Gastroesophageal sphincter (tissue), 4 donors: ENCODE measurements at regions not wholly inside any gene's neighbourhood (a gene's known extent, or its start where the extent isn't known, plus 50 kb on each side); places are given as distances from the start of the nearest gene placed in this dataset.

Experiments used
- ATAC-seq: fragments of 150-250 bp; one replicate; pipeline ENCODE4 v1.9.1; 2016; ENCODE audit warnings: mild to moderate bottlenecking, moderate library complexity
- H3K27ac ChIP-seq, 4 donors: fragments of 200-600 bp; sonication (generic) in 3 of 4; 1 replicate in 3 of 4; 2 replicates in 1 of 4; pipeline ENCODE4 v1.5.1; 2016 to 2019
- H3K27me3 ChIP-seq: fragments of 200-600 bp; sonication (generic); one replicate; pipeline ENCODE4 v1.5.1; 2019
- H3K36me3 ChIP-seq, 2 donors: fragments of 200-600 bp; sonication (generic); one replicate each; pipeline ENCODE4 v1.5.1; 2019; ENCODE audit warnings: control low read depth in 1 of 2
- H3K4me1 ChIP-seq, 3 donors: fragments of 200-600 bp; sonication (generic); 1 replicate in 2 of 3; 2 replicates in 1 of 3; pipeline ENCODE4 v1.5.1; 2016 to 2019; ENCODE audit warnings: control low read depth in 2 of 3
- H3K4me3 ChIP-seq, 2 donors: fragments of 200-600 bp; sonication (generic); one replicate each; pipeline ENCODE4 v1.5.1; 2019; ENCODE audit warnings: mild to moderate bottlenecking in 1 of 2, moderate library complexity in 1 of 2
- H3K9me3 ChIP-seq, 3 donors: fragments of 200-600 bp; sonication (generic); one replicate each; pipeline ENCODE4 v1.5.1; 2017 to 2019; ENCODE audit warnings: control low read depth in 2 of 3
- CTCF ChIP-seq, 4 experiments: fragments of 200-600 bp in 2 of 4; fragments of 450-650 bp in 2 of 4; sonication (generic) in 1 of 4; IDR thresholded peaks; one replicate each; pipeline ENCODE4 v1.5.1; 2017 to 2019; ENCODE audit warnings: antibody characterized with exemption in 4 of 4, mild to moderate bottlenecking in 2 of 4, moderate library complexity in 2 of 4
- EP300 ChIP-seq: sonication (generic); formaldehyde crosslinking; IDR thresholded peaks from one replicate; pipeline ENCODE4 v1.6.1; 2017; ENCODE audit warnings: antibody characterized with exemption, mild to moderate bottlenecking
- POLR2A ChIP-seq, 2 donors: fragments of 450-650 bp; IDR thresholded peaks; one replicate each; pipeline ENCODE4 v1.6.1; 2017; ENCODE audit warnings: antibody characterized with exemption in 2 of 2, mild to moderate bottlenecking in 2 of 2, moderate library complexity in 1 of 2
- POLR2AphosphoS5 ChIP-seq: sonication (generic); formaldehyde crosslinking; IDR thresholded peaks from one replicate; pipeline ENCODE4 v1.6.1; 2017; ENCODE audit warnings: antibody characterized with exemption
- WGBS, 2 donors: methylation state at CpG; one replicate each; pipeline ENCODE4 v1.1.5; 2018; ENCODE audit warnings: low coverage in 1 of 2; 5-methylcytosine and 5-hydroxymethylcytosine counted together

GRCh38 chr6:103886951-103887350, 972.8 kb downstream of the HACE1 start:
- peaks cover 0 to 6% (median 0%) of the 10 kb centered on the region in 3 donors for H3K4me1 ChIP-seq
- ATAC-seq, result no peak
- H3K36me3 ChIP-seq, result no peaks in the 10 kb centered on the region
- TF ChIP-seq CTCF (IDR thresholded peaks at IDR 0.05), result no peak
- TF ChIP-seq POLR2A (IDR thresholded peaks at IDR 0.05), result no peak
- no peak for TF ChIP-seq POLR2AphosphoS5
- TF ChIP-seq EP300, result no peak
- no peak overlapping the region for H3K4me3 ChIP-seq
- no peak overlapping the region for H3K27ac ChIP-seq
- H3K27me3 ChIP-seq, result no peaks in the 10 kb centered on the region
- WGBS, 2 donors, result 100% methylated on average over 1 of the region's 1 CpG; no CpG with 5 or more reads in 1 of the 2 donors
- no peaks in the 10 kb centered on the region for H3K9me3 ChIP-seq

GRCh38 chr6:103885446-103885845, 974.3 kb downstream of the HACE1 start:
- no peak overlapping the region for H3K4me3 ChIP-seq
- ATAC-seq, result no peak
- no peaks in the 10 kb centered on the region for H3K36me3 ChIP-seq
- no peak overlapping the region for H3K27ac ChIP-seq
- no peaks in the 10 kb centered on the region for H3K27me3 ChIP-seq
- no peak for TF ChIP-seq POLR2A (IDR thresholded peaks at IDR 0.05)
- TF ChIP-seq CTCF (IDR thresholded peaks at IDR 0.05), result no peak
- WGBS, 2 donors, result 100% methylated on average over 1 of the region's 1 CpG
- H3K9me3 ChIP-seq, result peaks cover 0 to under 1% (median 0%) of the 10 kb centered on the region in 3 donors
- H3K4me1 ChIP-seq, result peaks cover 0 to 6% (median 0%) of the 10 kb centered on the region in 3 donors

GRCh38 chr6:103879800-103880199, 979.9 kb downstream of the HACE1 start:
- no peak for ATAC-seq
- no peaks in the 10 kb centered on the region for H3K36me3 ChIP-seq
- H3K9me3 ChIP-seq, result peaks cover 0 to 13% (median 0%) of the 10 kb centered on the region in 3 donors
- no peak overlapping the region for H3K4me3 ChIP-seq
- WGBS, 2 donors, result 89% methylated on average over 3 of the region's 3 CpGs; no CpG with 5 or more reads in 1 of the 2 donors
- H3K4me1 ChIP-seq, result no peaks in the 10 kb centered on the region
- no peaks in the 10 kb centered on the region for H3K27me3 ChIP-seq
- TF ChIP-seq EP300 (no peak), POLR2A (IDR thresholded peaks at IDR 0.05) (no peak), CTCF (IDR thresholded peaks at IDR 0.05) (no peak), POLR2AphosphoS5 (no peak)
- no peak overlapping the region for H3K27ac ChIP-seq

GRCh38 chr6:103875221-103875620, 984.5 kb downstream of the HACE1 start:
- H3K27ac ChIP-seq, result no peak overlapping the region
- H3K36me3 ChIP-seq, result no peaks in the 10 kb centered on the region
- H3K4me3 ChIP-seq, result no peak overlapping the region
- no peaks in the 10 kb centered on the region for H3K4me1 ChIP-seq
- peaks cover 0 to 11% (median 0%) of the 10 kb centered on the region in 3 donors for H3K9me3 ChIP-seq
- TF ChIP-seq POLR2AphosphoS5, result no peak
- TF ChIP-seq POLR2A (IDR thresholded peaks at IDR 0.05), result no peak
- no peak for ATAC-seq
- H3K27me3 ChIP-seq, result no peaks in the 10 kb centered on the region
- WGBS, 2 donors, result 92% methylated on average over 2 to 3 of the region's 3 CpGs

GRCh38 chr6:103874575-103874974, 985.1 kb downstream of the HACE1 start:
- ATAC-seq, result no peak
- H3K9me3 ChIP-seq, result peaks cover 0 to 4% (median 0%) of the 10 kb centered on the region in 3 donors
- H3K36me3 ChIP-seq, result no peaks in the 10 kb centered on the region
- 76 to 78% methylated on average over 3 of the region's 3 CpGs for WGBS, 2 donors
- H3K4me3 ChIP-seq, result no peak overlapping the region
- no peaks in the 10 kb centered on the region for H3K4me1 ChIP-seq
- H3K27ac ChIP-seq, result no peak overlapping the region
- H3K27me3 ChIP-seq, result no peaks in the 10 kb centered on the region
- TF ChIP-seq EP300 (no peak), CTCF (IDR thresholded peaks at IDR 0.05) (no peak), POLR2AphosphoS5 (no peak), POLR2A (IDR thresholded peaks at IDR 0.05) (no peak)
